ENCODE measurements at regions not wholly inside any gene's neighbourhood (a gene's known extent, or its start where the extent isn't known, plus 50 kb on each side); places are given as distances from the start of the nearest gene placed in this dataset.

DNA sequence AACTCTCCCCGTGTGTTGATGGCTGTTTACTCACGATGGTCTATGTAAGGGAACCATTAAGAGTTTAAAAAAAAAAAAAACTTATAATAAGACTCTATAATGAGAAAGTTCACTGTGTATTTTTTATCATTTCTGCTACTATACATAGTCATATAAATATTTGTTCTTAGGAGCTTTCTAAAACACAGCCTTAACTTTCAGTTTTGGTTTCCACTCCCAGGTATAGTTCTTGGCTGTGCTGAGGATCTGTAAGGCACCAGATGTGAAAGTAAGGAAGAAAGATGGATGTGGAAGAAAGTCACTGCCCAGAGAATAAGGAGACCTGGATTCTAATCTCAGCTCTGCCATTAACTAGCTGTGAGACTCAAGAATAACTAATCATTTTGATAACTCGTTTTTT is 101.9 kb upstream of the THBS1 start:
- TF ChIP-seq, protein P1, sequence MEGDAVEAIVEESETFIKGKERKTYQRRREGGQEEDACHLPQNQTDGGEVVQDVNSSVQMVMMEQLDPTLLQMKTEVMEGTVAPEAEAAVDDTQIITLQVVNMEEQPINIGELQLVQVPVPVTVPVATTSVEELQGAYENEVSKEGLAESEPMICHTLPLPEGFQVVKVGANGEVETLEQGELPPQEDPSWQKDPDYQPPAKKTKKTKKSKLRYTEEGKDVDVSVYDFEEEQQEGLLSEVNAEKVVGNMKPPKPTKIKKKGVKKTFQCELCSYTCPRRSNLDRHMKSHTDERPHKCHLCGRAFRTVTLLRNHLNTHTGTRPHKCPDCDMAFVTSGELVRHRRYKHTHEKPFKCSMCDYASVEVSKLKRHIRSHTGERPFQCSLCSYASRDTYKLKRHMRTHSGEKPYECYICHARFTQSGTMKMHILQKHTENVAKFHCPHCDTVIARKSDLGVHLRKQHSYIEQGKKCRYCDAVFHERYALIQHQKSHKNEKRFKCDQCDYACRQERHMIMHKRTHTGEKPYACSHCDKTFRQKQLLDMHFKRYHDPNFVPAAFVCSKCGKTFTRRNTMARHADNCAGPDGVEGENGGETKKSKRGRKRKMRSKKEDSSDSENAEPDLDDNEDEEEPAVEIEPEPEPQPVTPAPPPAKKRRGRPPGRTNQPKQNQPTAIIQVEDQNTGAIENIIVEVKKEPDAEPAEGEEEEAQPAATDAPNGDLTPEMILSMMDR (IDR thresholded peaks at IDR 0.05): no peak
- no peak for TF ChIP-seq POLR2A (IDR thresholded peaks at IDR 0.05)

All from lower leg skin (tissue), 3 donors.